ENCODE measurements at regions not wholly inside any gene's neighbourhood (a gene's known extent, or its start where the extent isn't known, plus 50 kb on each side); places are given as distances from the start of the nearest gene placed in this dataset.
A peak's percentile ranks its signal among the peaks of the same experiment; 100 is the strongest.

DNA sequence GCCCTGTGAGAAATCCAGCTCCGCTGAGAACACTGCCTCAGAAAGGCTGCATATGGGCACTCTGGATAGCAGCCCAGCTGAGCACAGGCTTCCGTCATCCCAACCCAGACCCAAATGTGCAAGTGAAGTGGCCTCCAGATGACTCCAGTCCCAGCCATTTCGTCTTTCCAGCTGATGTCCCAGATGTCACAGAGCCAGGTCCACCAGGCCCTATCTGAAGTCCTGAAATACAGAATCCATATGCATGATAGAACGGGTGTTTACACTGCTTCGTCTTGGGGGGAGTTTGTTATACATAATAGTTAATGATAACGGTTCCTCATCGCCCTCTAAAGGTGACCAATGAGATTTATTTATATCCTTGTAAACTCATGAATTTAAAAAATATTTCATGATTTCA lies 72.6 kb upstream of the TRIM2 start:
- no peak for DNase-seq (ENCODE audit: extremely low read depth, low read depth)

DNA sequence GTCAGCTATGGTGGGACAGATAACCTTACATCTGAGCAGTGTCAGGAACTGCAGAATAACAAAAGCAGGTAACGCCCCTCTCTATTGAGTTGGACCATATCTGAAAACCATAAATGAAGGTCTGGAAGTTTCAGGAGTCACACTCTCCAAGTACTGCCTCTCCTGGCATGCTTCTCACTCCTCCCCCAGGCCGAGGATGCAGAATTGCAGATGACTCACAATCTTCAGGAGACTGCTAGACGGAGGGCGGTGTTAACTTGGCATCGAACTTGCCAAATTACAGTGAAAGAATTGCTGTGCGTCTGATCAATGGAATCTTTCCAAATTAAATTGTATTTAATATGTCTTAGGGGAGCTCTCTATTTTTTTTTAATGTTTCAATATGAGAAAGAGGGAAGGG lies 67.1 kb upstream of the TRIM2 start:
- peak; percentile 87 for DNase-seq (ENCODE audit: extremely low read depth, low read depth)

DNA sequence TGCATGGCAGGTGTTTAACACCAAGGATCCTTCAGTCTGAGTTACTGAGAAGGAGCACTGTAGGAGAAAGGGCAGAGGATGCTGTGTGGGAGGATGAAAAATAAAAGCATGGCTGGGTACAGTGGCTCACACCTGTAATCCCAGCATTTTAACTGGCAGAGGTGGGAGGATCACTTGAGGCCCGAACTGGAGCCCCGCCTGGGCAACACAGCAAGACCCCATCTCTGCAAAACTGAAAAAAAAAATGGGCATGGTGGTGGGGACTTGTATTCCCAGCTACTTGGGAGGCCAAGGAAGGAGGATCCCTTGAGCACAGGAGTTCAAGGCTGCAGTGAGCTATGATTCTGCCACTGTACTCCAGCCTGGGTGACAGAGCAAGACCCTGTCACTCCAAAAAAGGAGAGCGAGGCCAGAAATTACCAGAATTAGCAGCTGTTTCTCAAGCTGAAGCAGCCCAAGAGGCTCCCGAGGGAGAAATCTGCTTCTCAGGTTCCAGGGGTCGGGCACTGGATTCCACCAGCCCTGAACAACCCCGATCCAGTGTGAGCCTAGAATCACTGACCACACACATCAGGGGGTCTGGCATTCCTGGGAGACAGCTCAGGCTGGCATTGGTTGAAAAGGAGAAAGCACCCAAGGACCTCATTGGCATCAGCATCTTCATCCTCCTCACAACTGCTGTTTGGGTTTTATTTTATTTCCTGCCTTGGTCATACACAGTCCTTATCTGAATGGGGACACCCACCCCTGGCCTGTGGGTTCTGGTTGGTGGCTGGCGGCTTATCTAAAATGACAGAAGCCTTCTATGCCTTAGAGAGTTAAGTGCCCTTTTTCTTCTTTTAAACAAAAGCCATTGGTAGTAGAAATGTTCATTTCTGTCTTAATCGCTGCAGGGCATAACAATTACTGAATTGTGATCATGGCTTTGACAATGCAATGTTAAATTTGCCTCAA lies 66.3 kb upstream of the TRIM2 start:
- DNase-seq (ENCODE audit: extremely low read depth, low read depth): no peak

DNA sequence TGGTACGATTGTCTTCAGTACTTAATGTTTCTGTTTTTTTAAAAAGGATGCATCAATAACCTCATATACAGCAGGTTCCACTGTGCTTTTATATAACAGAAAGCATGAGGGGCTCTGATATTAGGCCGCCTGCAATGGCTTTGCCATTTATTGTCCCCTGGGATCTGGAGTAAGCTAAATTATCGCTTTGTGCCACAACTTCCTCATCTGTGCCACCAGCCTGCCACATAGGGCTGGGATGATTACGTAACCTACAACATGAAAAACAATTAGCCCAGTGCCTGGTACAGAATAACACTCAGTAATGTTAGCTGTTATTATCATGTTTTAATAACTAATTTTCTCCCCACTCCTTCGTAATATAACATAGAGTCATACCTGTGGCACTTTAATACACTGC lies 65.5 kb upstream of the TRIM2 start:
- DNase-seq (ENCODE audit: extremely low read depth, low read depth): no peak

DNA sequence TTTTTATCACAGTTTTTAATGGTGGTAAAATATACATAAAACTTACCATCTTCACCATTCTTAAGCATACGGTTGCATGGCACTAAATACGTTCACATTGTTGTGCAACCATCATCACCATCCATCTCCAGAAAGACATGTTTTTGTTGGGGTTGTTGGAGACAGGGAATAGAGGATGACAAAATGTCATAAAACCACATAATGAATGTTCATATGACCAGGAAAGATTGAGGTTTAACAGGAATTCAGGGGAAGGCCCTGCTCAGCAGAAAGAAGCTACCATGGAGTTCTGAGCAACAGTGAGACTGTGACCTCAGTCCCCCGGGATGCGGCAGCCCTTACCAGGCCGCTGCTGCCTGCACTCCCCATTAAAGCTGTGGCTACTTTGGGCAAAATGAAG lies 63.9 kb upstream of the TRIM2 start:
- no peak for DNase-seq (ENCODE audit: extremely low read depth, low read depth)

DNA sequence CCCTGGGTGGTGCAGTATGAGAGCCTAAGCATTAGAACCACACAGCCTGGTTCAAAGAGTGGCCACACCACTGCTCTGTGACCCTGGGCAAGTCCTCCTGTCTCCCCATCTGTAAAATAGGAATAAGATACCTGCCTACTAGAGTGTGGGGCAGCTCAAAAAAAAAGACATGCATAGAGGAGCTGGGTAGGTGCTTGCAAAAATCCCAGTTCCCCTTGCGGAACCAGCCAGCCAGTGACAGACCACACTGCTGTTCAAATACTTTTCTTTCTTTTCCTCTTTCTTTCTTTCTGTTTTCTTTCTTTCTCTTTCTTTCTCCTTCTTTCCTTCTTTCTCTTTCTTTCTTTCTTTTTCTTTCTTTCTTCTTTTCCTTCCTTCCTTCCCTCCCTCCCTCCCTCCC lies 63.0 kb upstream of the TRIM2 start:
- DNase-seq (ENCODE audit: extremely low read depth, low read depth): no peak

DNA sequence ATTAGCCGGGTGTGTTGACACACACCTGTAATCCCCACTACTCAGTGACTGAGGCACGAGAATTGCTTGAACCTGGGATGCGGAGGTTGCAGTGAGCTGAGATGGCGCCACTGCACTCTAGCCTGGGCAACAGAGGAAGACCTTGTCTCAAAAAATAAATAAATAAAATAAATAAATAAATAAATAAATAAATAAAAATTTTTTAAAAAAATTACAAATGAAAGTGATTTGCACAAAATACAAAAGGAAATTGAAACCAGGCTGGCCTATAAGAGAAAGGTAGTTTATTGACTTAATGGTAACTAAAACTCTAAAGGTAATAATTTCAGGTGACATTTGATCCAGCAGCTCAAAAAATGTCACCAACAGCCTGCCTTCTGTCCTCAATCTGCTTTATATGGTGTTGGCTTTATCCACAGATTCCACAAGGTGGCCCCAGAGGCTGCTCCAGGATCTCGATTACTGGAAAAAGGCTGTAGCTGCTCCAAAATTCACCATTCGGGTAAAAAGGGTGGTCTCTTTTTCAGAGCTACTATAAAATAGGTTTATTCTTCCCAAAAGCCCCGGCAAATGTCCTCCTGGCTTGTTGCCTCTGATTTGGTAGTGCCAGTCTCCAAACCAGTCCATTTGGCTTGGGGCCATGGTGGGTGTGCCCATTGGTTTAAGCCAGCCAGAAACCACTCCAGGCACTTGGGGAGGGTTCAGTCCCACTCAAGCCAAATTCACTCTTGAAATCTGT lies 61.4 kb upstream of the TRIM2 start:
- DNase-seq (ENCODE audit: extremely low read depth, low read depth): peak; percentile 74

DNA sequence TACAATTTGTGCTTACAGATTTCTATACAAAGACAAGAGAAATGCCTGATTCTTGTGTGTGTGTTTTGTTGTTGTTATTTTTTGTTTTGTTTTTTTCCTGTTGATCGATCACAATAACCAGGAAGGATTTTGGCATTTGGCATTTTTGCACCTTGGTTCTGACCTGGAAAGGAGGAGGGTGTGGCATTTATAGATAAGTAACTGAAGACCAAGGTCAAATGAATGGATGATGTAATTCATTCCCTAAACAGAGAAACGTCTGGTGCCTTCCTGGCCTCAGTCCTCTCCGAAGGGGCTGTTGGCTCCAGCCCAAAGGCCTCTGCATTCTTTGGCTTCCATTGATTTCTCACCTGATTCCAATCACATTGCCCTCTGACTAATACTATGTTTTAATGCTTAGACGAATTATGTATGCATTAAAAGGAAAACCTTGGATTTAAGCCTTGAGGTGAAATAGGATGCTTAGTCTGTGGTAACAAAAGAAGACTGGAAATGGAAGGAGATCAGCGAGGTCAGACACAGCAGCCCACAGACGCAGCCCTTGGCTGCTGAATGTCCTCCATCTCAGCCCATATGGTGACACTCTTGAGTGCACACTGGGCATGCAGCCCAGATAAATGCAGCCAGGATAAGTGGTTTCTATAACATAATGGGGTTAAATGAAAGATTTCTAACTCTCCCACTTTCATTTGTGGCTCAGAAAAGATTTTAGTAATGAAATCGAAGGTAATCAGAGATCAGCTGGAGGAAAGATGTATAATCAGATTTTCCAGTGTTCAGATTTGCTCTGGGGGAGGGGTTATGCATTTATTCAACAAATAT lies 60.5 kb upstream of the TRIM2 start:
- DNase-seq (ENCODE audit: extremely low read depth, low read depth): peak; percentile 82

DNA sequence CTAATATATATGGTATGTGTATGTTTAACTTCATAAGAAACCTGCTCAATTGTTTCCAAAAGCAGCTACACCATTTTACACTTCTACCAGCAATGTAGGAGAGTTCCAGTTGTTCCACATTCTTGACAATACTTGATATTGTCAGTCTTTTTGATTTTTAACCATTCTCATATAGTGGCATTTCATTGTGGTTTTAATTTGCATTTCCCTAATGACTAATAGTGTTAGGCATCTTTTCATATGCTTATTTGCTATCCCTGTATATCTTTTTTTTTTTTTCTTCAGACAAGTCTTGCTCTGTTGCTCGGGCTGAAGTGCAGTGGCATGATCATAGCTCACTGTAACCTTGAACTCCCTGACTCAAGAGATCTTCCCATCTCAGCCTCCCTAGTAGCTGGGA lies 58.2 kb upstream of the TRIM2 start:
- DNase-seq (ENCODE audit: extremely low read depth, low read depth): no peak

DNA sequence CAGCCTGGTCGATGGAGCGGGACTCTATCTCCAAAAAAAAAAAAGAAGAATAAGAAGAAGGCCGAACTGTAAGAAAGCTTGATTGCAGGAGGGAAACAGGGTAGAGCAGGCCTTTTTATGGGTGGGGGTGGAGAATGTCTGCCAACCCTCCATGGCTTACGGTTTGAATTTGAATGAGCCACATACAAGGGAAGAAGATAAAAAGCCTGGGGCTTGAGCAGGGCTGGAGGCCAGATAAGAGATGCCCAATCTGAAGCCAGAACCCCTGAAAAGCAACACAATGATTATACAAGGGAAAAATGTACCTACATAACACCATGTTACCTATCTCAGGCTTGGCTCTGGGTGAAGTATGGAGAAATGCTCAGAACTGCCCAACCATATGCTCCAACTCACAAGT lies 57.3 kb upstream of the TRIM2 start:
- DNase-seq (ENCODE audit: extremely low read depth, low read depth): no peak

DNA sequence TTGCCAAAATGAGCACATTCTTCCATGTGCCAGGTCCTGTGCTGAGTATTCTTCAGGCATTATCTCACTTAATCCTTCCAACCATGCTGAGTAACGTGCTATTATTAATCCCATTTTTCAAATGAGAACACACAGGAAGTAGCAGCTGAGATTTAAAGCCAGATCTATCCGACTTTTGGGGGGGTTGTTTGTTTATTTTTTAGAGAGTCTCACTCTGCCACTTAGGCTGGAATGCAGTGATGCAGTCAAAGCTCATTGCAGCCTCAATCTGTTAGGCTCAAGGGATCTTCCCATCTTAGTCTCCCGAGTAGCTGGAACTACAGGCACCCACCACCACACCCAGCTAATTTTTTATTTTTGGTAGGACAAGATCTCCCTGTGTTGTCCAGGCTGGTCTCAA lies 55.5 kb upstream of the TRIM2 start:
- no peak for DNase-seq (ENCODE audit: extremely low read depth, low read depth)

DNA sequence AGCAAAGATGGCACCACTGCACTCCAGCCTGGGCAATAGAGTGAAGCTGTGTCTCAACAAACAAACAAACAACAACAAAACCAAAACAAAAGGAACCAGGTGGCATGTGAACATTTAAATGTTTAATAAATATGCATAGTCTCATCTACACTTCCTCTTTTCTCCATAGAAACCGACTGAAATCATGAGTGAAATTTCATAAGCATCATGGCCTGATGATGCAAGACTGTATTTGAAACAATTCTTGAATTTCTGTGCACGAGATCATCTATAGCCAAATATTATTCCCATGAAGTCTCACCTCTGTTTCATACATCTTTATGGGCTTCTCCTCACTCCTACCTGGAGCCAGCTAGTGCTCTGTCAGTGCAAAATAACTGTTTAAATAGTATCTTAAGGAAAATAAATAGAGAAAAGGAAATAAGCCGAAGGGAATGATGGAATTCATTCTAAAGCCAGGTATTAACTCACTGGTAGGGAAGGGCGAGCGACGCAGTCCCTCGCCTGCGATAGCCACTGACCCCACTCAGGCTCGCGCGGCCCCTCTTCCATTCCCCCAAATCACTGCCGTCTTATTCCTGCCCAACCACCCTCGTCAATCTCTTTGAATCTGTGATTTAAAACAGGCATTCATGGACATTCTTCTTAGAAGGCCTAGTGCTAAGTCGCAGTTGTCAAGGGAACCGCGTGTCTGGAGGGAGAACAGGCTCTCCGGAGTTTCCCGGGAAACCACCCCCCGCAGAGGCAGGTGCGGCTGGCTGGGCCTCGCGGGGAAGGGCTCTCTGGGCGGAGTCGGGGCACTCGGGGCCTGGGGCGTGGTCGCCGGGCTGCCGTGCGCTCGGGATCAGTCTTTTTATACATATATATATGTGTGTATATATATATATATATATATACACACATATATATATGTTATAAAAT lies 52.4 kb upstream of the TRIM2 start:
- DNase-seq (ENCODE audit: extremely low read depth, low read depth): no peak

DNA sequence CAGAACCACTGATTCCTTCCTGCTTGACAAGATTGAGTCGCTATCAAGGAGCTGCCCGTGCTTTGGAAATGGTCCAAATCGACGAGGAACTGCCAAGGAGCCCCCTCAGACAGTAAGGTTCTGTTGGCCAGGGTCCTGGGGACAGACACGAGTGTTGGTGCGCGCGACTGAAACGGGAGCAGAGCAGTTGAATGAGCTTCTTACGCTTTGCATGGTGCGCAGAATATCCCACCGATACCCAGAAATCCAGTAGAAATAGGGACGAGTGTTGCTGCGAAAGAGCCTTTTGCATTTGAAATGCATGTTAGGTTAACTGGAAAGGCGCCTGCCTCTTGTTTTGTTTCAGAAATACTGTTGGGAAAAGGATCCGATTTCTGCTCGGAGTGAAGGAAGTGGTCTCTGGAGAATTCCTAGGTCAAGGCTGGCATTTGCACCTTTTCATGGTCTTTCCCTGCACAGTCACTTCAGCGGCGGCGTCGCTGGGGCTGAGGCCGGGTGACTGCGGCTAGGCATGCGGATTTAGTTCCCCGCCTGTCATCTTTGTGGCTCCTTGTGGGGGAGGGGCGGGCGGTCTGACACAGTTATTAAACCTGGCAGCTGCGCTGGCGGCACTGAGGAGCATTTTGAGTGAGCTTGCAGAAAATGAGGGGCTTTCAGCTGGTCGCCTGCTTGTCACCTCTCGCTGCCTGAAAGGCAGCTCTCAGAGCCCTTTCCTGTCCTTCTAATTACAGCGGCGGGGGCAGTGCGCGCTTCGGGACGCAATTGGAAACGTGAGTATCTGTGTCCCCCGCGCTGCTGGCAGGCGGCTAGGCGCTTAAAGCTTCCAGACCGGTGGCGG lies 51.5 kb upstream of the TRIM2 start:
- DNase-seq (ENCODE audit: extremely low read depth, low read depth): no peak

DNA sequence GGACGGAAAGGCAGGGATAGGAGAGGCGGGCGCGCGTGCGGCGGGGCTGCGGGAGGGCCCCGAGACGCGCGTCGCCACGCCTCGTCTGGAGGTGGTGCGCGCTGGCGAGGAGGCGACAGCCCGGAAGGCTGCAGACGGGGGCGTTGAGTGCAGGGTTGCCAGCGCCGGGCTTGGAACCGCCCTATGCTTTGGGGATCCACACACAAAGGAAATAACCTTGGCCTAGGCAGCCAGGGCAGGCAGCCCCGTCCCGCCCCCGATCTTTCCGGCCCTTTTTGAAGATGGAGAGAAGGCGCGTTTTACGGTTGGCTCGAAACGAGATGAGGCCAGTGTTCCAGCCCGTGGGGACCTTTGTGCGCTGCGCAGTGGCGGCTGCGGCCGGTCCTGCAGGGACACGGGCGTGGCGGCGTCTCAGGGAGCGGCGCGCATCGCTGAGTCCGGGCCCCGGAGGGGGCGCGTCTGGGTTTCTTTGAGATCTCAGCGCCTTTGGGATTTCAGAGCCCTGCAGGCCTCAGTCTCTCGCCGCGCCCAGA lies 50.8 kb upstream of the TRIM2 start:
- no peak for DNase-seq (ENCODE audit: extremely low read depth, low read depth)

DNA sequence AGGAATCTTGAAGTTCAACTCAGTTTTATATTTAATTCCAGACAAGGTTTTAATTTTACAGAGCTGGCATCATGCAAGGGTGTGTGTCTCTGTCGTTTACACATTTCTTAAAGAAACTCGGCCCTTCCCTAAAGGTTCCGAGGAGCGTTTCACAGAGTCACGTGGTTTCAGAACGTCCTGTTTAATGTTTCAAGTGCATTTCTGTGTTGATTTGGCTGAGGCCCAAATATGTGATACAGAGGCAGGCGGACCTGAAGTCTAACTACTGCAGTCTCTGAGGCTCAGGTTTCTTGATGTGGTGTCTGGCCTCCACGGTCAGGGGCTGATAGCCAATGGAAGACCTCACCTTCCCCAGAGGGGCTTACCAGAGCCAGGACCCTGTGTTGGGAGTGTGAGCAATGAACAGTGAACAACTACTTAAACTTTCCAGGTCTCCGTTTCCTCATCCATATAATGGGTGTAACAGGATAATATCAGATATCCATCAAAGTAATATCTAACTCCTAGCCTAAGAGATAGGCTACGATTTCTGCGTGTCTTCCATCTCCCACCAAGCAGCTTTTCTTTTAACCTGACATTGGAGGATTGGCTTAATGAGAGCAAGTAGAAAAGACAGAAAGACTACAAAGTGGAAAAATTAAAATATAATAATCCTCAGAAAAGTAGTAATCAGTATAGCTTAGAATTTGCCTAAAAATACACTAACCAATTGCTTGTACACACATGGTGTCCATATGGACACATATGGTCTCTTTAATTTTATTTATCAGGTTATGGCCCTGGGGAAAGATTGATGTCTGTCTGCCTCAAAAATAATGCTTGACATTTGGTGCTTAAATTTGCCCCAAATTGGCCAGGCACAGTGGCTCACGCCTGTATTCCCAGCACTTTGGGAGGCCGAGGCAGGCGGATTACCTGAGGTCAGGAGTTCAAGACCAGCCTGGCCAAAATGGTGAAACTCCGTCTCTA lies 50.0 kb upstream of the TRIM2 start:
- DNase-seq (ENCODE audit: extremely low read depth, low read depth): peak; percentile 58

Data from NCI-H460 (cell line).